GM19099 (cell line): ENCODE measurements at regions not wholly inside any gene's neighbourhood (a gene's known extent, or its start where the extent isn't known, plus 50 kb on each side); places are given as distances from the start of the nearest gene placed in this dataset.

Experiments used
- POLR2A ChIP-seq: IDR thresholded peaks from 3 replicates; pipeline ENCODE4 v1.6.1; 2011; ENCODE audit warnings: low read depth; ENCODE audit not compliant: insufficient read length; ENCODE audit errors: extremely low read depth

DNA sequence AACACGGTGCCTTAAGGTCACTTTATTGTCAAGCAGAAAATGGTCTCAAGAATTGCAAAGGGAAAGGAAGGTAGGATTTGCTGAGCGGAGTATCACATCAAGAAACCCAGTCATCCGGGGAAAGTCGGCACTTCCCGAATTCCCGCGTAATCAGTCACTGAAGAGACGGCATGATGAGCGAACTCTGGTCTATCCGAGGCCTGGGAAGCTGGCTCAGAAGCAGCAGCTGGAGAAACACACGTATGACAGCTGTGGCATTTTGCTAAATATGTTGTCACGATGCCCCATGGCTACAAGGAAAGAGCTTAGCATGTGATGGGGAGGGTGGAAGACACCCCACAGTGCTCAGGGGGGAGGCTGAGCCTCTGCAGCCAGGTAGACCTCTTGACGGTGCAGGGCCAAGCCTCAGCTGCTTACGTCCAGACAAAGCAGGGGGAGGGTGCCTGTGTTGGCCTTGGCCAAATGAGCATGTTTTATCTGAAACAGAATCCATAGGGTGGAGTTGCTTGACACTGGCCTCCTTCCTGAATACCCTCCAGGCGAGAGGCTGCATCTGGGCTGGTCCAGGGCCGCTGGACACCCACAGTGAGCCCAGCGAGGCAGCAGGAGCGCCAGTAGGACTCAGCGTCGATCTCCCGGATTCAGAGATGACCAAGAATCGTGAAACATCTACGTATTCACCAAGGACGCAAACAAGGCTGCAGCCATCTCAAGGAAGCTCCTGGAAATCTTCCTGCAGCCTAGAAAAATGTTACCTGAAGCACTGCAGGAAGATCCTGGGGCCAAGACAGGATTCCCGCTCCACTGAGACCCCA, 118.8 kb upstream of the AFDN start:
- TF ChIP-seq POLR2A: no peak

DNA sequence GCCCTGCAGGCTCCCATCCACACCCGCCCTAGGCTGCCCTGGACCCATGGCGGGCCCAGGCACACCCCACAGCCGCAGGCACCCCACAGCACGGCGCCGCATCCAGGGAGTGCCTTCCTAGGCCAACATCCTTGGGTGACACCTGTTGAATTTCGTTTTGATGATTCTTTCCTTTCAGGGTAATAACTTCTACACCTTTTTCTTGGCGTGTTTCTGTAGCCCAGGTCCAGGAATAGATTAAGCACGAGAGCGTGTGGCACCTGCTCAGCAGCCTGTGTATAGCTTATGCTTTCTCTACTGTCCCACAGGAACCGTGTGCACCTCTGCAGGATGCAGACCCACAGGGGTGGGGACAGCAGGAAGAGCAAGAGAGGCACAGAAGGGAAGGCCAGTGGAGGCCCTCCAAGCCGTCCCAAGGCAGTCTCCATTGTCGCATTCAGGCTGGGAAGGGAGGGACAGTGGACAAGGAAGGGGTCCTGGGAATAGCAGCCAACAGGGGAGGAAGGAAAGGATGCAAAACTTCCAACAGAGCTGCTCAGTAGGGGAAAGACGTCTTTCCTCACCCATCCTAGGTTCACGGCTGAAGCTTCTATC, 118.1 kb upstream of the AFDN start:
- TF ChIP-seq POLR2A: no peak

DNA sequence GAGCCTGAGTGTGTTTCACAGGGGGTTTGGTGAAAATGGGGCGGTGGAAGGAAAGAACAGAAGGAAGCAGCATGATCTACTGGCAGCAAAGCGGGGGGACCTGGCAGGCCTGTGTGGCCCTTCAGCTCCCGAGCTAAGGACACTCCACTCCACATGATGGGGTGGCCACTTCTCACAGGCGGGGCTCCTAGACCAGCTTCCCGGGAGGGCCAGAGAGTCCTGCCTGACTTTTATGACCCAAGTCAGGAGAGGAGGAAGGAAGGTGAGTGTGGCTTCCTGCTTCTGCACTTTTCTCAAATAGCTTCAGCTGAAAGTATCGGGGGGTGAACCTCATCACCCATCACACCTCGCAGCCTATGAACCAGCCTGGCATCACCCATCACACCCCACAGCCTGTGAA, 117.5 kb upstream of the AFDN start:
- no peak for TF ChIP-seq POLR2A

DNA sequence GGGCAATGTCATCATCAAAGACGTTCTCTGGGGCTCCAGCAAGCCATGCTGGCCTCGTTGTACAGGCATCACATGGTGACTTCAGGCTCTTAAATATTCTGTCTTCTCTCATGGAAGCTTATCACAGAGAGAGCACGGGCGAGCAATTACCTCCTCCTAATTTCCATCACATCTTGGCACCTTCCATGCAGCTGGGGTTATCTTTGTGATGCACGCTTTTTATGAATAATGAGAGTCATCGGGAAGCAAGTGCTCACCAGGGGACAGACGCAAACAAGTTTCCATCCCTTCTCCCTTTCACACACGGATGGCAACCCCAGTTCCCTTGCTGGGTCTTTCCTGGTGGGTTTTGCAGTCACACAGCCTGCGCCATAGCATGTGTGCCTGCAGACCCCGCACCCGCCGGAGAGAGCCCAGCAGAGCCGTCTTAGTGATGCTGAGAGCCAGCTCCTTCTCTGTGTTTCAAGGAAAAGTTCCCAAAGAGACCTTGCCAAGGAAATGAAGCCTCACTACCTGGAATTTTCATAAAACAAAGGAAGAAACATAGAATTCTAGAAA, 116.3 kb upstream of the AFDN start:
- no peak for TF ChIP-seq POLR2A

DNA sequence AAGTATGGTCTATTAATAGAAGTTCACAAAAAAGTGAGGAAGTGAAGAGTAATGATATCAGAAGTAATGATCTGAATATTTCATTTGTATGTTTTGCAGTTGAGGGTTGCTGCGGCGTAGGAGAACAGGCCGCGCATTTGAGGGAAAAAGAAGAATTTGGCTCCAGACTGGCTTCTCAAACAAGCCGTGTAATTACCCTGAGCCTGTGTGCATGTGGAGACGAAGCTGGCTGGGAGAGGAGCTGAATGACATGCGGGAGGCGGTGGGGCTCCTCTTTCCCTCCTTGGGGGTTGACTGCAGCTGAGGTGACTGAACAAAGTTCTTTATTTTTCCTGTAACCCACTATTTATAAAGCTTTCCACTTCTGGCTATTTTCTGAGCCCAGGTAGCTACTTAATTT, 115.5 kb upstream of the AFDN start:
- TF ChIP-seq POLR2A: no peak

DNA sequence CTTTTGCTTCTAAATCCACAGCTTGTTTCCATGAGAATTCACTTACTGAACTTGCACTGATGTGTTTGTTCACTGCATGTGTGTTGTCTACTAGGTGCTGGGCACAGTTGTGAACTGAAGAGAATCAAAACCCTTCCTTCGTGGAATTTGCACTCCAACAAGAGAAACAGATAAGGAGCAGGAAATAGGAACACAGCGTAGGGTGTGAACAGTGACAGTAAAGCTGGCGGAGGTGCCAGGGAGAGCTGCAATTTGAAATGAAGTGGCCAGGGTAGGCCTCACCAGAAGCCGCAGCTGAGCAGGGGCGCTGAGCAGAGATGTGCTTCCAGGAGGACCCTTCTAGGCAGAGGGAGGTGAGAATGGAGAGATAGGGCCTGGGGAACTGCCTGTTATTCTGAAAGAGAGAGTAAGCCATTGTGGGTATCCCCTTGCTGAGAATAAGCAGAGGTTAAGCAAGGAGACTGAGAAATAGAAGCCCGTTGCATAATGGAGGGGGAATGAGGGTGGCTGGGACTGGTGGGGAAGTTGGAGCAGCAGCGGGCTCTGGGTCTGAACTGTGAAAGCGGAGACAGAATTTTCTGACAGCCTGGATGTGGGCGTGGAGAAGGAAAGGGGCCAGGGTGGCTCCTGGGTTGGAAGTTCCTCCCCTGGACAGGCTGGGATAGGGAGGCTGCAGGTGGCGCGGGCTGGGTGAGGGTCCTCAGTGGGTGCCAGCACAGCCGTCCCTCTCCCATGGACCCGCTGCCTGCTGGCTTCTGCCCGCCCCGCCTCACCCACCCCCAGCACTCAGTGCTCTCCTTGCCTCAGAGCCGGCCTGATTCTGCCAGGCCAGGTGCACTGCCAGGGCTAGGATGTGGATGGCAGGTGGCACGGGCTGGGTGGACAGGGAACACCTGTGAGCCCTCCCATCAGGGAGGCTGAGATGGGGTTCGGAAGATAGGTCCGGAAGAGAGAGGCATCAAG, 114.7 kb upstream of the AFDN start:
- no peak for TF ChIP-seq POLR2A

DNA sequence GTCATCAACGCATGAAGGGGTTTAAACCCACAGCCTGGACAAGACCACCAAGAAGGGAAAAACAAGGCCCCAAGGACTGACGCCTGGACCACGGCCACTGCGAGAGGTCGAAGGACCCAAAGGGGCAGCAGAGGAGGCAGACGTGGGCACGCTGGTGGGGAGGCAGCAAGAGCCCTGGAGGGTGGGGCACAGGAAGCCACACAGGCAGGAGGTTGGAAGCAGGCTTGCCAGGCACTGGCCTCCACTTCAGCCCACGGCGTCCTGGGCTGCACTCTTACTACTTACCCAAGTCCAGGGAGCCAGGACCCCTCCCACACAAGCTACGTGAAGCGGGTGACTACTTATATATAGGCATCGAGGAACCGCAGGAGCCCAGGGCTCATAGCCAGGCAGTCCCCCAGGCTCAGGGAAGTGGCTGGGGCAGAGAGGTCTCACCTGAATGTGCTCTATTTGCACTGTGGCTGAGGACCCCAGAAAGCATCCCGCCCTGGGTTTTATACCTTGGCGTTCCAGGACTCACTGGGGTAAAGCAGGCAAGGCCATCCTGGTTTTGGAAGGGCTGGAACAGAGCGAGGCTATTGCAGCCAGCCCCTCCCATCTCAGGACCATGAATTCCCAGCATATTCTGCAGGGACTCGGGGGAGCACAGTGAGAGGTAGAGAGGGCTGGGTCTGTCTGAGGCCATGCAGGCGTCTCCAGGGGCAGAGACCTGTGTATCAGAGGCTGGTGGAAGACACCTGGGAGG, 113.8 kb upstream of the AFDN start:
- TF ChIP-seq POLR2A: no peak

DNA sequence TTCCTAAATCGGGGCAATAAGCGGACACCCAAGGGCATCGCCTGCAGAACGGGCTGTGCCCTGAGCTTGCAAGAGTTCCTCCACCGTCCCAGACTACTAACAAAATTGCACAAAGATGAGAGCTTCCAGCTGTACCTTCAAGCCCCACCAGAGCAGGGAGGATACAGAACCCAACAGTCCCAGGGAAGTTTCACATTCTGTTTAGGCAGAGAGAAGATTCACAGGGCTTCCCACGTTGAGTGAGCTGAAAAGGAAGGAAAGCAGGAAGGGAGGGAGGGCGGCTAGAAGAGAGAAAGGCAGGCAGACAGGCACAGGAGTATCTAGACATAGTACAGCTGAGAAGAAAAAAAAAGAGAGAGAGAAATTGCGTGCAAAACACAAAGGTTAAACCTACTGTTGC, 112.6 kb upstream of the AFDN start:
- no peak for TF ChIP-seq POLR2A

DNA sequence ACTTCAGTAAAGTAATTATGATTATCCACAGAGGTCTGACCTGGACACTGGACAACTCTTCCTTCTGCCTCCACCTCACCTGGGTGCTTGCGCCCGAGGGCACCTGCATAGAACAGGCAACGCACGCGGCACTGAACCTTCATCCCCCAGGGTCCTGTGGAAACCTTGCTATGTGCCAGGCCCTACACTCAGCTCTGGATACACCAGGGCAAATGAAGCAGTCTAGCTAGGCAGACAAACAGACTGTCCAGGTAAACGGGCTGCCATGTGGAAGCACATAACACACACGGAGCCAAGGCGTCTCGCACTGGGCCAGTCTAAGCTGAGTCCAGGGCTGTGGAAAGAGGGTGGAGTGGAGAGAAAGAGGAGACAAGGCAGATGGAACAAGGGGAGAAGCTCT, 109.3 kb upstream of the AFDN start:
- no peak for TF ChIP-seq POLR2A

DNA sequence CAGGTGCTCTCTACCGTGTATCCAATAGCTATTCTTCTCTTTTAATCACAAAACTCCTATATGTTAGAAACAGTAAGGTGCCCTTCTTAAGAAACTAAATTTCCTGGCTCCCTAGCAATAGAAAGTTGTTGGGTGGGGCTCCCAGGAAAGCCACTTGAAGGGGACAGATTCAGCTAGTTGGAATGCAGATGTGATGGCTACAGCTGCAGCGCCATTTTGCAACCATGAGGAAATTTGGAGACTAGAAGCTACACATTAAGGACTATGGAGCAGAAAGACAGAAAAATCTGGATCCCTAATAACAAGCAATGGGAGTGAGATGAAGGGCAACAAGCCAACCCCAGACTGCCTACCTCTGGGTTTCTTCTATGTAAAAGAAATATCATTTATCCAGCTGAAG, 108.8 kb upstream of the AFDN start:
- TF ChIP-seq POLR2A: no peak

DNA sequence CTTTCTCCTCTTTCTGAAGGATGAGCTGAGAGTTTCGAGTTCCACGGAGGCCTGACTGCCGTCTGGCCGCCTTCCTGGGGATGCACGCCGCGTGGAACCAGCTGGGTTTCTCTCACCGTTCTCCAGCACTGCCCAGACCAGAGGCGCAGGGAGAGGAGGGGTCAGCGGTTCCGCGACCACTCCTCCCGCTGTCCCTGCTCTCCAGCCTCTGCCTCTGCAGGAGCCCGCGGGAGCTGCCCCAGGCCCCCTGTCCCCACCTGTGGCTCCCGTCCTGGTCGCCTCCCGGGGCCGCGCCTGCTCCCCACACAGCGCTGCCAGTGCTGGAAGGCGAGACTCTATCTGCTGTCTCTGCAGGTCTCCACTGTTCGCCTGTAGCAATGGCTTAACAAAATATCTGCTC, 106.8 kb upstream of the AFDN start:
- no peak for TF ChIP-seq POLR2A

DNA sequence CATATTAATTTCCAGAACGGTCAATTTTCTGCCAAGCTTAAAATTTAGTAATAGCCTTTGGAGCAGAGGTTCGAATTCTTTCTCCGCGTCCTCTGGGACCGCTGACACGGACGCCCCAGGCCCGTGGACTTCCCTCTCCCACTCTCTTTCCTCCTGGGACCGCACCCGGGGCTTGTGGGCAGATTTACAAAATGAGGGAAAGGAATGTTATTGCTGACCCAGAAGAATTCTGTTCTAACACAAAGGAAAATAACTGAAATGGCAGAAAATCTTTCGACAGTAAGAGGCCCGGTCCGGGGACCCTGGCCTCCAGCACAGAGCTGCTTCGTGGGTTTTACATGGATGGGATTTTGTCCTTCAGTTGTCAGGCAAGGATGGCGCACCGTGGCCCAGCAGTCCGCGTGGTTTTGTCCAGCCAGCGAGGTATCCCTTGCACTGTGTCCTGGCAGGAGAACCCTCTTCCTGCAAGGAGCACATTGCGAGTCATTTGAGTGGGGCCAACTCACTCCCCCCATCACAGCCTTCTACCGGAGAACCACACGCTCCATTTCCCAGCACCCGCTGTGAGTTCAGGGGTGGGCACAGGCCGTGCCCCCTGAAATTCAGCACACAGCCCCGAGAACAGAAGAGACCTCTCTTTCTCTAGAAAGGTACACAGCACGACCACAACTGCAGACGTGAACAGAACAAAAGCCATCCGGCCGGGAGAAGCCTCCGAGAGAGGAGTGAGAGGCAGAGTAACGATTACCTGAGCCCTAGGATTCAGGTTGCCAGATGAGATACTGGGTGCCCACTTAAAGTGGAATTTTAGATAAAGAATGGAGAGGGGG, 106.0 kb upstream of the AFDN start:
- no peak for TF ChIP-seq POLR2A

DNA sequence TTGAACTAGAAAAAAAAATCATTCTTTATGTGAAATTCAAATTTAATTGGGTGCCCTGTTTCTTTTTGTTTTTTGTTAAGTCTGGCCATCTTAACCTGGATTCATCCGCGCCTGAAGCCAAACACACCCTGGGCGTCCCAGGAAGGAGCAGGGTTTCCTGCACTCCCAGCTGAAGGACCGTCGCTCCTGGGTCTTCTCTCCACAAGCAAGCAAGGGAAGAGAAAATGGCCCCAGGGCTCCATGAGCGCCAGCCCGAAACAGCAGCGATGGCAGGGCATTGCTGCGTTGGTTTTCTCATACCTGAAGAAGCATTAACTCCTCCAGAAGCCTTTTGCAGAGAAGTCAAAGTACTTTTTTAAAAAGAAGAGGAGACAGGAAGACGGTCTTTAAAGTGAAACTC, 105.4 kb upstream of the AFDN start:
- no peak for TF ChIP-seq POLR2A
